ENCODE measurements at regions not wholly inside any gene's neighbourhood (a gene's known extent, or its start where the extent isn't known, plus 50 kb on each side); places are given as distances from the start of the nearest gene placed in this dataset.

DNA sequence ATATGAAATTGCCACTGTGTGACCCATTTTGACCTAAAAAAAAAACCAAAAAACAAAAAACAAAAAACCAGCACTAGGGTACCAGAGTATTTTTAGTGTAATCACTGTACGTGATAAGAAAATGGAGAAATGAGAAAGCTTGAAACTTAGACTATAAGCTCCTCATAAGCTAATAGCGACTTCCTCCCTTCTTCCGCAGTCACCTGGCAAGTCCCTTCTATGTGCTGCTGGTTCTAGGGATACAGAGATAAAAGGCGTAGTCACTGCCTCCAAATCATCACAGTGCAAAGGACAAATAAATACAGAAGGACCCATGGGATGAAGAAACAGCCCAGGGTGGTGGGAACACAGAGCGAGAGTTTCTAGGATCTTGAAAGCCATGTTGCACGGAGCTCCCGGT lies 190.3 kb downstream of the TM9SF2 start:
- Histone ChIP-seq H3K27ac (no peak overlapping the region), H3K27me3 (no peaks in the 10 kb centered on the region), H3K4me3 (no peak overlapping the region), H3K36me3 (no peaks in the 10 kb centered on the region), H3K9me3 (no peaks in the 10 kb centered on the region), H3K4me1 (no peaks in the 10 kb centered on the region)
- no peak for DNase-seq (ENCODE audit: low spot score in 2 of 2)
- intact Hi-C loops (cut with DNase I): no loop called here
- TF ChIP-seq, protein P1, sequence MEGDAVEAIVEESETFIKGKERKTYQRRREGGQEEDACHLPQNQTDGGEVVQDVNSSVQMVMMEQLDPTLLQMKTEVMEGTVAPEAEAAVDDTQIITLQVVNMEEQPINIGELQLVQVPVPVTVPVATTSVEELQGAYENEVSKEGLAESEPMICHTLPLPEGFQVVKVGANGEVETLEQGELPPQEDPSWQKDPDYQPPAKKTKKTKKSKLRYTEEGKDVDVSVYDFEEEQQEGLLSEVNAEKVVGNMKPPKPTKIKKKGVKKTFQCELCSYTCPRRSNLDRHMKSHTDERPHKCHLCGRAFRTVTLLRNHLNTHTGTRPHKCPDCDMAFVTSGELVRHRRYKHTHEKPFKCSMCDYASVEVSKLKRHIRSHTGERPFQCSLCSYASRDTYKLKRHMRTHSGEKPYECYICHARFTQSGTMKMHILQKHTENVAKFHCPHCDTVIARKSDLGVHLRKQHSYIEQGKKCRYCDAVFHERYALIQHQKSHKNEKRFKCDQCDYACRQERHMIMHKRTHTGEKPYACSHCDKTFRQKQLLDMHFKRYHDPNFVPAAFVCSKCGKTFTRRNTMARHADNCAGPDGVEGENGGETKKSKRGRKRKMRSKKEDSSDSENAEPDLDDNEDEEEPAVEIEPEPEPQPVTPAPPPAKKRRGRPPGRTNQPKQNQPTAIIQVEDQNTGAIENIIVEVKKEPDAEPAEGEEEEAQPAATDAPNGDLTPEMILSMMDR (IDR thresholded peaks at IDR 0.05): no peak

DNA sequence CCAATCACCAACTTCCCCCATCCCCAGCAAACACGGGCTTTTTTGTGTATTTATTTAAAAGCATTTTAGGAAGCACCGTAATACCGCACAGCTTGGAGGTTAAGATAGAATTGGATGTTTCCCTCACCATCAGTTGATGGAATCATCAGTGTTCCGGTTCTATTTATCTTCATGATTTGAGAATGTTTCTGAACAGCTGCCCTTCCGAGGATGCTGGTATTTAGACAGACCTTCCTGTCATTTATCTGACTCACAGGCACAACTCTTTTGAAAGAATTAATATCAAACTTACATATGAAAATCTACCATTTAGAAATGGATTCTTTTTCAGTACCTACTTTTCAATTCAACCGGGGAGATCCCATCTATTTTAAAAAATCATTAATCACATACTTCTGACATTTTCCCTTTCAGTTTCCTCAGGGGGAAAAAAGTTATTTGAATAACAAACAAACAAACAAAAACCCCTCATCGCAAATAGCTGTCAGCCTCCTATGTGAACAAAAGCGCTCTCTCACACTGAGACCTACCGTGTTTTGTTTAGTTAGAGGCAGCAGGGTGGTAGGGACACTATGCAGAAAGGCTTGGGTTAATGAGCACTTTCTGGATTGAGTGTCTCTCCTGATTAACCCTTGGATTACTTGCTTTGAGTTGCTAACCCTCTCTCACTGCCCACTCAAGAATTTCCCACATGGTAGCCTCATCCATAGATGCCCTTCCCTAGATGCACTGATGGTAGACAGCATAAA lies 189.3 kb downstream of the TM9SF2 start:
- H3K27ac ChIP-seq: no peak overlapping the region
- intact Hi-C loops (cut with DNase I): no loop called here
- no peak overlapping the region for H3K4me3 ChIP-seq
- DNase-seq (ENCODE audit: low spot score in 2 of 2): no peak
- no peaks in the 10 kb centered on the region for H3K9me3 ChIP-seq
- TF ChIP-seq, protein P1 (IDR thresholded peaks at IDR 0.05): no peak
- no peaks in the 10 kb centered on the region for H3K36me3 ChIP-seq
- no peaks in the 10 kb centered on the region for H3K4me1 ChIP-seq
- H3K27me3 ChIP-seq: no peaks in the 10 kb centered on the region

DNA sequence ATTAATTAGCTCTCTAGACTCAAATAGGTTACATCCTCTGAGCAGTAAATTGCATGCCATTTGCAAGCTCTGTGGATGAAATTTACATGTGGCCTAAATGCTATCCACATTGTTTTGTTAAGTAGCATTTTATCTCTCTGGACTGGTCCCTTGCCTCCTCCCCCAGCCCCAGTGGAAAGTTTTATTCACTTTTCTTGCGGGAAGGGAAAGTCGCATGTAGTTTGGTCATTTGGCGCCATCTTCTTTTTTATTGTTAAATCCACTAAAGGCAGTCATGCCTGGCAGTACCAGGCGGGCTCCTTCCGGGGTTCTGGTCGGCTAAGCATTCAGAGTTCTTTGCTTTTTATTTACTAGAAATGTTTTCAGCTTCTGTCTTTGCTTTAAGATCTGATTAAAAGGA lies 188.7 kb downstream of the TM9SF2 start:
- no peak for DNase-seq (ENCODE audit: low spot score in 2 of 2)
- no peak overlapping the region for H3K4me3 ChIP-seq
- H3K27me3 ChIP-seq: no peaks in the 10 kb centered on the region
- TF ChIP-seq, protein P1 (IDR thresholded peaks at IDR 0.05): no peak
- no peaks in the 10 kb centered on the region for H3K4me1 ChIP-seq
- H3K36me3 ChIP-seq: no peaks in the 10 kb centered on the region
- no peak overlapping the region for H3K27ac ChIP-seq
- H3K9me3 ChIP-seq: no peaks in the 10 kb centered on the region
- intact Hi-C loops (cut with DNase I): no loop called here

DNA sequence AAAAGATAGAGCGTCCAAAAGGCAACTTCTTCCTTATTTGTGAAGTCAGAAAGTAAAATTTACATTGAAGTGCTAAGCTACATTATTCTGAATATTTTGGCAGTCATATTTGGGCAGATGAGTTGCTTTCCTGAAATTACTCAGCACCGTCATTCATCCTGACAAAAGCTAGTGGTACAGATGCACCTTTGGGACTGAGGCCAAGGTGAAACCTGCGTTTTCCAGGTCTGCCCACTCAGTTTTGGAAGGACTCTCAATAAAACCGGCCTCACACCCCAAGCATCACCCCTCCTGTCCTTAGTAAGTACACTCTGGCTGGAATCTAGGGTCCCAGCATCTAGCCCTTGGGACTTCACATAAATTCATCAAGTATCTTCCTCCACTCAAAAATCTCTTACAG lies 187.5 kb downstream of the TM9SF2 start:
- intact Hi-C loops (cut with DNase I): no loop called here
- TF ChIP-seq, protein P1 (IDR thresholded peaks at IDR 0.05): no peak
- no peak overlapping the region for H3K27ac ChIP-seq
- H3K36me3 ChIP-seq: no peaks in the 10 kb centered on the region
- no peak for DNase-seq (ENCODE audit: low spot score in 2 of 2)
- H3K4me3 ChIP-seq: no peak overlapping the region
- no peaks in the 10 kb centered on the region for H3K27me3 ChIP-seq
- no peaks in the 10 kb centered on the region for H3K4me1 ChIP-seq
- no peaks in the 10 kb centered on the region for H3K9me3 ChIP-seq

DNA sequence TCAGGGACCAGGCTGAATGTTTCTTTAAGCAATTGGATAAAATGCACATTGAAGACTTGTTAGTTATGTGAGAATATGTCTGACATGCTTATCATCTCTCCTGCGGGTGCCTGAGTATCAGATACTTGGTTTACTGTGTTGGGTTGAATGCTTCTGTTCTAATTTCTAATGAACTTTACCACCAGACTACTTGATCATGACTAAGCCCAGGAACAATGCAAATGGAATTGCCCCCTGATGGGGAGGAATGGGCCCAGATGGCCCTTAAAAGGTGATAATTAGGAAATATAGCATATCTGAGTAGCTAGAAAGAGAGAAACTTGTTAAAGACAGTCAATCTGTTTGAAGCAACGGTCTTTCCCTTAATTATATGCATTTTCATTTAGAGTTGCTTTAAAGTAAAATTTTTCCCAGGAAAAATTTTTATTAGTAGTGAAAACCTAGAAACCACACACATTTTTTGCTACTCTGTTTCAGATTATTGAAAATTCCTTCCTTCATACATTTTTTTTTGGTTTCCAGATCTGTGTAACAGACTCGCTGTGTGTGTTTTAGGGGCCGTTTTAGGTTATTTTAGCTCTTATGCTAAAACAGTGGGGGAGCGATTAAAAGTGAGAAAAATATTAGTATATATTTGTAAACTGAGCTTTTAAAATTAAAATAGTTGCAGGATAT lies 186.6 kb downstream of the TM9SF2 start:
- intact Hi-C loops (cut with DNase I): no loop called here
- DNase-seq (ENCODE audit: low spot score in 2 of 2): no peak

More for the DNA sequence above, 186.6 kb downstream of the TM9SF2 start:
- no peak overlapping the region for H3K4me3 ChIP-seq
- H3K36me3 ChIP-seq: no peaks in the 10 kb centered on the region
- H3K27me3 ChIP-seq: no peaks in the 10 kb centered on the region
- H3K4me1 ChIP-seq: no peaks in the 10 kb centered on the region
- TF ChIP-seq, protein P1 (IDR thresholded peaks at IDR 0.05): no peak
- no peak overlapping the region for H3K27ac ChIP-seq
- no peaks in the 10 kb centered on the region for H3K9me3 ChIP-seq
